ENCODE measurements at regions not wholly inside any gene's neighbourhood (a gene's known extent, or its start where the extent isn't known, plus 50 kb on each side); places are given as distances from the start of the nearest gene placed in this dataset.

- no peak overlapping the region for H3K27ac ChIP-seq
- no peak for DNase-seq
Observed at GRCh38 chr2:118505436-118505835, 342.0 kb downstream of the EN1 start.

GRCh38 chr2:118502106-118502505 lies 345.3 kb downstream of the EN1 start:
- no peak overlapping the region for H3K4me3 ChIP-seq (ENCODE audit: low read depth, low read length)
- DNase-seq = no peak
- H3K27ac ChIP-seq = no peak overlapping the region
- H3K36me3 ChIP-seq (replicated peaks) = no peaks in the 10 kb centered on the region
- in situ Hi-C loops (cut with HindIII; ENCODE audit: low pct_ligation_motif_present, low sequenced_read_pairs) = no loop called here
- no peak for TF ChIP-seq CTCF (IDR thresholded peaks at IDR 0.05; ENCODE audit: low read depth, low read length, missing control alignments)
- H3K27me3 ChIP-seq (replicated peaks) = no peaks in the 10 kb centered on the region

More at GRCh38 chr2:118505436-118505835, 342.0 kb downstream of the EN1 start:
- in situ Hi-C loops (cut with HindIII; ENCODE audit: low pct_ligation_motif_present, low sequenced_read_pairs) = no loop called here
- Histone ChIP-seq H3K4me3 (ENCODE audit: low read depth, low read length) (no peak overlapping the region), H3K27me3 (replicated peaks) (no peaks in the 10 kb centered on the region), H3K36me3 (replicated peaks) (no peaks in the 10 kb centered on the region)
- TF ChIP-seq CTCF (IDR thresholded peaks at IDR 0.05; ENCODE audit: low read depth, low read length, missing control alignments) = no peak

GRCh38 chr2:118498943-118499342 lies 348.5 kb downstream of the EN1 start:
- TF ChIP-seq CTCF (IDR thresholded peaks at IDR 0.05; ENCODE audit: low read depth, low read length, missing control alignments) = no peak
- no peak overlapping the region for H3K4me3 ChIP-seq (ENCODE audit: low read depth, low read length)

GRCh38 chr2:118496870-118497611 lies 350.4 kb downstream of the EN1 start:
- no peak for TF ChIP-seq CTCF (IDR thresholded peaks at IDR 0.05; ENCODE audit: low read depth, low read length, missing control alignments)
- H3K27ac ChIP-seq = no peak overlapping the region
- no peaks in the 10 kb centered on the region for H3K36me3 ChIP-seq (replicated peaks)
- H3K4me3 ChIP-seq (ENCODE audit: low read depth, low read length) = no peak overlapping the region
- in situ Hi-C loops (cut with HindIII; ENCODE audit: low pct_ligation_motif_present, low sequenced_read_pairs) = no loop called here
- no peaks in the 10 kb centered on the region for H3K27me3 ChIP-seq (replicated peaks)
- DNase-seq = no peak

More at GRCh38 chr2:118498943-118499342, 348.5 kb downstream of the EN1 start:
- in situ Hi-C loops (cut with HindIII; ENCODE audit: low pct_ligation_motif_present, low sequenced_read_pairs) = no loop called here
- DNase-seq = no peak
- Histone ChIP-seq H3K36me3 (replicated peaks) (no peaks in the 10 kb centered on the region), H3K27me3 (replicated peaks) (no peaks in the 10 kb centered on the region), H3K27ac (no peak overlapping the region)

GRCh38 chr2:118496467-118496866 lies 351.0 kb downstream of the EN1 start:
- H3K27me3 ChIP-seq (replicated peaks) = no peaks in the 10 kb centered on the region
- in situ Hi-C loops (cut with HindIII; ENCODE audit: low pct_ligation_motif_present, low sequenced_read_pairs) = no loop called here
- no peak for TF ChIP-seq CTCF (IDR thresholded peaks at IDR 0.05; ENCODE audit: low read depth, low read length, missing control alignments)
- DNase-seq = no peak
- H3K27ac ChIP-seq = no peak overlapping the region
- H3K36me3 ChIP-seq (replicated peaks) = no peaks in the 10 kb centered on the region
- no peak overlapping the region for H3K4me3 ChIP-seq (ENCODE audit: low read depth, low read length)

GRCh38 chr2:118495290-118495689 lies 352.2 kb downstream of the EN1 start:
- Histone ChIP-seq H3K36me3 (replicated peaks) (no peaks in the 10 kb centered on the region), H3K4me3 (ENCODE audit: low read depth, low read length) (no peak overlapping the region), H3K27ac (no peak overlapping the region), H3K27me3 (replicated peaks) (no peaks in the 10 kb centered on the region)
- TF ChIP-seq CTCF (IDR thresholded peaks at IDR 0.05; ENCODE audit: low read depth, low read length, missing control alignments) = no peak
- no peak for DNase-seq
- in situ Hi-C loops (cut with HindIII; ENCODE audit: low pct_ligation_motif_present, low sequenced_read_pairs) = no loop called here
